GM19395 (cell line): ENCODE measurements at regions not wholly inside any gene's neighbourhood (a gene's known extent, or its start where the extent isn't known, plus 50 kb on each side); places are given as distances from the start of the nearest gene placed in this dataset.
"Not testable (repeated sequence)": the region's sequence is repeated elsewhere in the genome, so short reads cannot be mapped to it uniquely, and the experiment has no call there.

ENCODE experiments used
- ATAC-seq: cut with Tn5 transposase; IDR thresholded peaks from one replicate; pipeline ENCODE4 v1.9.1; 2021; ENCODE audit warnings: mild to moderate bottlenecking, moderate library complexity; ENCODE audit not compliant: unreplicated experiment

GRCh38 chr1:193927550-193927949 is 741.1 kb upstream of the B3GALT2 start:
- ATAC-seq = no peak

- ATAC-seq = no peak
Measured at GRCh38 chr1:193926956-193927355, 740.5 kb upstream of the B3GALT2 start.

DNA sequence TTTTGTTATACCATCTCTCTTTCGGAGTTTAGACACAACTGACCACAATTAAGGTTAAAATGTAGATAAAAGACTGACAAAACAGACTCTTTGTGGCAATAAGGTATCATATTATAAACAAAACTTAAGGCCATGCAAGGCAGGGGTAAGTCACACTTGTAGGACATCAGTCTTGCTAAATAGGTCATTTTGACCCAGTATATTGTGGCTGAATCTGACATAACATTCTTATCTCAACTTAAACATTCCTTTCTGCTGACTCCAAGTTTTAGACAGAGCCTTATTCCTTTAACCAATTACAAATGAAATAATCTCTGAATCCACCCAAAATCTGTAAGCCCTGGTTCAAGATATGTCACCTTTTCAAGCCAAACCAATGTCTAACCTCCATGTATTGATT is 733.4 kb upstream of the B3GALT2 start:
- ATAC-seq = no peak

GRCh38 chr1:193916452-193916851 is 730.0 kb upstream of the B3GALT2 start:
- no peak for ATAC-seq

- ATAC-seq = no peak
Measured at GRCh38 chr1:193914871-193915270, 728.5 kb upstream of the B3GALT2 start.

DNA sequence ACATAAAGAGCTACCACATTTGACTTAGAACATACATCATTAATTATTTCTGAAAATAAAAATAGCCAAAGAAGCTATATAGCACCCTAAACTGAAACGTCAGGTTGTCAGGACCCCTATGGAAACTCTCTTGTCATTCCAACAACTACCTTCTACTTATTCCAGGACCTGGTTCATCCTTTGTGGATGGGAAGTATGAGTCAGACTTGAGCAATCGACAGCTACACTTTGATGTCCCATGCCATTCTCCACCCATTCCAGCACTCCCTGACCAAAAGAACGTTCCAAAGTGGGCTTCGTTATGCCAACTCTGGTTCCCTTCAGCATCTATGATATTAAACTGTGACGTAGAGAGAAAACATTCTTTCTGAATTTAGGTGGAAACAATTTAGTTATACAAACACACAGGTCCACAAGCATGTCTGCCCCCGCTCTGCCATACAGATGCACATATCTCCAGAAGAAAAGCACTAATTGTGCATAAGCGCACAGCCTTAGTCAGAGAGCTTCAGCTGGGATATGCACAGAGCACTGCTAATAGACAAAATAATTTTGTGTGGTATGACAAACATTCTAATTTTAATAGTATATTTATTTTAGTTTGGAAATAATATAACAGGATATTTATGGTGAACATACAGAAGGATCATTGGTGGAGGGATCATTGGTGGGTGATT is 723.1 kb upstream of the B3GALT2 start:
- ATAC-seq = no peak

DNA sequence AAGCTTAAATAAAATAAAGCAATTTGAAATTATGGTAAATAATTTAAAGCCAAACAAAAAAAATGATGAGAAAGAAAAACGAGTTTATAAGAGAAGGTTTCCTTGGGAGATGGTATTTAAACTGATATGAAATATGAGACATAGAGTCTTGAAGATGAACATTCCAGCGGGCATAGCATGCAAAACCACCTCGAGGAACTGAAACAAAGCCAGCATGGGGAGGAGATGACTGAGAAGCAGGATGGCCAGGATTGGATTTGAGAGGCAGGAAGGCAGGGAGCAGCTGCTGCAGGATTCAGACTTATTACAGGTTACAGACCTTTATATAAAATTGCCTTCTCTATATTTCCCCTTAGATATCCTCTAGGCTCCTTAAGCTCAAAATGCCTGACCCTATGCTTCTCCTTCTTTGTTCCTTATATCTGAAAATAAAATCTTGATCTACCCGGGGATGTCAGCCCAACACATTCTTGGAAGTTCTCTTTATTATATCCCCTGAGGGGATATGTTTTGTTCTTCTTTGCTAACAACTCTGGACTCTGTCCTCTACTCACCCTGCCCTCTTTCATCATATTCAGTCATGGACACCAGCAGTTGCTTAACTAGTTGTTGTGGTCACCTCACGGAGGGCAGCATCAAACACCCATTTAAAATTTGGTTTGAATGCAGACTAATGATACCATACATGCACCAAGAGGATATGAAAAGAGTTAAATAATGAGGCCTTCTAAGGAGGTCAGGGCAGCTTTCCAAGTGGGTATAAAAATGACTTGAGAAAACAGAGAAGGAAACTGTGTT is 719.1 kb upstream of the B3GALT2 start:
- no peak for ATAC-seq

DNA sequence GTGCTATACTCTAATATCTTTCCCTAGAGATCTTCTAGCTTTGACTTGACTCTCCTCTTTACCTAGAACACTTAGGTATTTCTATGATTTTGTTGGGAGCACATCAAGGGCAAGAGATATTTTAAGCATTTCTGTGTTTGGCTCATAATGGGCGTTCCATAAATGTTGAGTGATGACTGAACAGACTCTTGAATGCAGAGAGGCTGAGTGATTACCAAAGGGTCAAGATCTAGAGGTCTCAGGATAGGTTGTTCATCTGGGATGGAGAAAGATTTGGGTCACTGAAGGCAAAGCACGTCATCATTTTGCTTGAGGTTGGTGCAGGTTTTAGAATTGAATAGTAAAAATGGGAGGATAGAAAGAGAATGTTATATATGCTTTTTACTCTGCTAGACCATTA is 705.4 kb upstream of the B3GALT2 start:
- no peak for ATAC-seq

DNA sequence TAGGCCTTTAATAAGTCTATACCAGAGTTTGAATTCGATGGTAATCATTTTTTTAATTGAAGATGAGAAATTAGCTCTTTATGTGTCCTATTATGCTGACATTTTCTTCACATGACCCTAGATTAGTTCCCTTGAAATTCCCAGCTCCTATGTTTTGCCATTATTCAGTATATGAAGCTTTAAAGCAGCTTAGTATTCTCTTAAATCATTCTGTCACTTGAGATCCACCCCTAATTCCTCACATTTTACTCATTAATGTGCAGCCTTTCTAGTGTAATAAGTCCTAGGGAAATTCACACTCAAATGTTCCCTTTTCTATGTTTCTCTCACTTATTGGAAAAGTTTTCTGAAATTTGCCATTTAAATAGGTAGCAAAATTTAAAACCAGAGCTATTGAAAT is 704.5 kb upstream of the B3GALT2 start:
- ATAC-seq = no peak

DNA sequence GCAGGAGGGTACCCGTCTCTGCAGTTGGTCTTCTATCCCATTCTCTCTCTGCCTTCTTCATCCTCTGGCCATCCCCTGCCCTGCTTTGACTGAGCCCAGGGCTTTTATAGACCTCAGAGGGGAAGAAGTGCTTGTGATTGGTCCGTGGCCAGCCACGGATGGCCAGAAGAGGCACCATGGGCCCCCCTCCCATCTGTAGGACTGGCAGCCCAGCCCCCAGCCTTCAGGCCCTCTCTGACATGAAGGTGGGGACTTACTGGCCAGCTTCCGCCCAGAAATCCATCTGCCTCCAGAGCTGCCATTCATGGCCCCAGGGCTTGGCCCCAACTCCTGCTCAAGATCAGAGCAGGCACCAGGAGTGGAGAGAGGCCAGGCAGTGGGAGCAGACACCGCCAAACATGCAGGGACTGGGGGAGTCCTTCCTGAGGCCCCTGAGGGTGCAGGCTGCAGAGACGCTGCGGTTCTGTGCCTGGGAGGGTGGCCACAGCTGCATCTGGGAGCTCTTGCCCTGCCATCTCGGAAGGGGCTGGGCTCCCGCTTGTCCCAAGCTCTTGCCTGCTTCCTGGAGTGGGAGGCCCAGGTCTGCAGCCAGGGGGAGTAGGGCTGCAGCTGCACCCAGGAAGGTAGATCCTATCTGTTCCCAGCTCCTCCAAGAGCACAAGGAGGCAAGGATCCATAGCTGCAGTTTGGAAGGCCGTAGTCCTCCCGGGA is 698.6 kb upstream of the B3GALT2 start:
- no peak for ATAC-seq

DNA sequence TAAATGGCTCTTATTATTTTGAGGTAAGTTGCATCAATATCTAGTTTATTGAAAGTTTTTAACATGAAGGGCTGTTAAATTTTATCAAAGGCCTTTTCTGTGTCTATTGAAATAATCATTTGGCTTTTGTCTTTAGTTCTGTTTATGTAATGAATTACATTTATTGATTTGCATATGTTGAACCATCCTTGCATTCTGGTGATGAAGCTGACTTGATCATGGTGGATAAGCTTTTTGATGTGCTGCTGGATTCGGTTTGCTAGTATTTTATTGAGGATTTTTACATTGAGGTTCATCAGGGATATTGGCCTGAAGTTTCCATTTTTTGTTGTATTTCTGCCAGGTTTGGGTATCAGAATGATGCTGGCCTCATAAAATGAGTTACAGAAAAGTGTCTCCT is 691.5 kb upstream of the B3GALT2 start:
- ATAC-seq = not testable (repeated sequence)

DNA sequence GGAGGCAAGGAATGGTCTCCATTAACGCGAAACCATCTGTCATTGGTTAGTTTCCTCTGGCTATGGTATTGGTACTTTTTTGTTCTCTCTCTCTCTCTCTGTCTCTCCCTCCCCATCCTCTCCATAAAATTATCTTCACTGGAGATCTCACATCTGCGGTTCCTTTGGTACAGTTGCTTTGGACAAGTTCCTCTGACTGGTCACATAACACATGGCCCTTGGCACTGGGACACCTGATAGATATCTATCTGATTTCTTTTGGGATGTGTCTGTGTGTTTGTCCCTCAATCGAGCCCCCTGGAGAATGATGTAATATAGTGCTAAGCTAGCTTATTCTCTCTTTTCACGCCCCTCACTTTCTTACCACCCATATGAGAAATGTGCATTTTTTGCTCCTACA is 682.0 kb upstream of the B3GALT2 start:
- ATAC-seq = no peak

- ATAC-seq = no peak
Measured at GRCh38 chr1:193856261-193856660, 669.8 kb upstream of the B3GALT2 start.

DNA sequence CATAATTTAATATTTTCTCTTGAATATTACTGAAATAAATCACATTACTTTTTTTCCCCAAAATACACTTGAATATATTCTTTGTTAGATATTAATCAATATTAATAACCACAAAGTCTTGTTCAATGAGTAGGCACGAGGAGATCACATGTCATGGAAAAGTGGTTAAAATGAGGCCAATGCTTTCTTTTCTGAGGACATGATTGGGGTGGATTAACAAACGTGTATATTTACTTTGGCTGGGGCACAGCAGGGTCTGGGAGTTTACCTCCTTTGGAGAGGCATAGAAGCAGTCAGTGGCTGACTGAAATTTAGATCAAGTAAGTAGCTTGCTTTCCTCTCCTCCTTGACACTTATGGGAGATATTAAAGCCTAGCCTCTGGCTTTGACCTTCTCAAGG is 664.3 kb upstream of the B3GALT2 start:
- no peak for ATAC-seq

GRCh38 chr1:193846876-193847604 is 660.6 kb upstream of the B3GALT2 start:
- no peak for ATAC-seq

DNA sequence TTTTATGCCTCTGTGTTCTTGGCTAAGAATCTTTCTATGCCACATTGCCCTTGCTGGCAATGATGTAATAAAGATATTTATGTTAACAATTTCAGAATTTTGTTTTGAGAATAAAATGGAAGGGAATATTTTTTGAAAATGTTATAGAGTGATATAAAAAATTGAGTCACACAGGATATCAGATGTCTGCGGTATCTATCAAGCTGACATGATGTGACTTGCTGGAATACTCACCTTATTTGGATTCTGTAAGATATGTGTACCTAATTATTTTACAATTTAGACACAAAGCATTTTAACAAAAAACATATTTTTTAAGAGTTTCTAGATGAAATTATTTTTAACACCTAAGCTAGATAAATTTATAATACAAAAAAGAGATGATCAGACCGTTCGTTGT is 660.0 kb upstream of the B3GALT2 start:
- no peak for ATAC-seq

DNA sequence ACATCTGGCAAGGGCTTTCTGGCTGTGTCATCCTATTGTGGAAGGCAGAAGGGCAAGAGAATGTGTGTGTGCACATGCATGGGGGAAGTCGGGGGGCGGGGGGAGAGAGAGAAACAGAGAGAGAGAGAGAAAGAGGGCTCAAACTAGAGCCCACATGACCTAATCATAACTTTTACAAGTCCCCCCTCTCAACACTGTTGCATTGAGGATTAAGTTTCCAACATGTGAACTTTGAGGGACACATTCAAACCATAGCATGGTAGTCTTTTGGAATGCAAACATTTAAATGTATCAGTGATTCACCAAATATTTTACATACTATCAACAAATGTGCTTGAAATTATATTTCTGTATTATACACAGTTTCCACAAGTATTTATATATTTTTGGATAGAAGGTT is 655.4 kb upstream of the B3GALT2 start:
- ATAC-seq = no peak

DNA sequence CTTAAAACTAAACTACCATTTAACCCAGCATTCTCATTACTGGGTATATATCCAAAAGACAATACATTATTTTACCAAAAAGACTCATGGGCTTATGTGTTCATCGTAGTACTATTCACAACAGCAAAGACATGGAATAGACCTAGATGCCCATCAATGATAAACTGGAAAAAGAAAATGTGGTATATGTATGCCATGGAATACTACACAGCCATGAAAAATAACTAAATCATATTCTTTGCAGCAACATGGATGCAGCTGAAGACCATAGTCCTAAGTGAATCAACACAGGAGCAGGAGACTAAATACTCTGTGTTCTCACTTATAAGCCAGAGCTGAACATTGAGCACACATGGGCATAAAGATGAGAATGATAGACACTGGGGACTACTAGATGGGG is 645.1 kb upstream of the B3GALT2 start:
- ATAC-seq = no peak

DNA sequence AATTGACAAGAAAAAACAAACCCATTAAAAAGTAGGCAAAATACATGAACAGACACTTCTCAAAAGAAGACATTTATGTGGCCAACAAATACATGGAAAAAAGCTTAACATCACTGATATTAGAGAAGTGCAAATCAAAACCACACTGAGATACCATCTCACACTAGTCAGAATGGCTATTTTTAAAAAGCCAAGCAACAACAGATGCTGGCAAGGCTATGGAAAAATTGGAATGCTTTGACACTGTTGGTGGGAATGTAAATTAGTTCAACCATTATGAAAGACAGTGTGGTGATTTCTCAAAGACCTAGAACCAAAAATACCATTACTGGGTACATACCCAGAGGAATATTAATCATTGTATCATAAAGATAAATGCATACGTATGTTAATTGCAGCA is 641.1 kb upstream of the B3GALT2 start:
- no peak for ATAC-seq

GRCh38 chr1:193819376-193819775 is 633.0 kb upstream of the B3GALT2 start:
- ATAC-seq = no peak

GRCh38 chr1:193807208-193807607 is 620.8 kb upstream of the B3GALT2 start:
- no peak for ATAC-seq
